SK-N-DZ (cell line): ENCODE measurements at regions not wholly inside any gene's neighbourhood (a gene's known extent, or its start where the extent isn't known, plus 50 kb on each side); places are given as distances from the start of the nearest gene placed in this dataset.

Source experiments
- small RNA-seq, 2 experiments: library from RNA; depleted of rRNA; stranded (forward); fragments of <200 nt; gene quantifications; one replicate each; pipeline ENCODE3, GENCODE V24; 2014

Small RNA genes lying in the stretch of these regions (small RNA-seq; reads per million reads assigned to genes)
- gene AL596327.1 = 0 reads per million in 2 experiments
- gene SEPT2P1 = 0 to 0.27 reads per million in 2 experiments
